GM04503 (cell line): ENCODE measurements at regions not wholly inside any gene's neighbourhood (a gene's known extent, or its start where the extent isn't known, plus 50 kb on each side); places are given as distances from the start of the nearest gene placed in this dataset.

Experiments used
- DNase-seq: peaks from one replicate; pipeline ENCODE4 v3.0.0-alpha.2; 2012; ENCODE audit warnings: low read depth

DNA sequence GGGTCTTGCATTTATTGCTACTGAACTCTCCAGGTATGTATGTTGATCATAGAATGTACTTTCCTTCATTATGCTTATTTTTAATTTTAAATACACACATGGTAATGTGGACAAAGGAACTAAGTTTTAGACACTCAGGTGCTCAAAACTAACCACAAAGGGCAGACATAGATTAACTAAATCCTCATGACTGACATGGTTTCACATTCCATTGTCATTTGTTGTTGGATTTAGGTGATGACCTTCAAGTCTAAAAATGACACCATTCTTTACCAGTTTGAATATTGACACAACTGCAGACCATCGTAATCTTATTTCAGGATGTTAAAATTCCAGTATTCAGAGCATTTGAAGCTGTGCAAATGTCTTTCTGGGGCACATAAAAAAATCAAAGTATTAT lies 128.4 kb downstream of the BBS10 start:
- no peak for DNase-seq

- DNase-seq = no peak
Observed at GRCh38 chr12:76216585-76217472, 131.4 kb downstream of the BBS10 start.

GRCh38 chr12:76208129-76208528 lies 123.6 kb upstream of the NAP1L1 start:
- no peak for DNase-seq

DNA sequence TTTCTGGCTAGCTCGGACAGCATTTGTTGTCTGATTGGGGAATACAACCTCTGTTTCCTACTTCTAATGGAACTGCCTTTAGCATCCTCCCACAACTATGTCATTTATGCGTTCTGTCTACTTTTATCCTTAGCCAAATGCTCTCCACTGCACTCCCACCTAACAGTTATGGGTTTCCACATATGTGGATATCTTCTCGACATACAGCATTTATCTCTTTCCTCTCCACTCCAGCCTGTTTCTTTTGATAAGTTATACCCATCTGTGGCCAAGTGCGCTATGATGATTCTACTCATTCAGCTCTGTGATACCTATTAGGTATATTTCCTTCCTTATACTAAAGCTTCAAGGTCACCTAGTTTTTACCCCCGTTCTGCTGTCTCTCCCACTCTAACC lies 122.2 kb upstream of the NAP1L1 start:
- no peak for DNase-seq

DNA sequence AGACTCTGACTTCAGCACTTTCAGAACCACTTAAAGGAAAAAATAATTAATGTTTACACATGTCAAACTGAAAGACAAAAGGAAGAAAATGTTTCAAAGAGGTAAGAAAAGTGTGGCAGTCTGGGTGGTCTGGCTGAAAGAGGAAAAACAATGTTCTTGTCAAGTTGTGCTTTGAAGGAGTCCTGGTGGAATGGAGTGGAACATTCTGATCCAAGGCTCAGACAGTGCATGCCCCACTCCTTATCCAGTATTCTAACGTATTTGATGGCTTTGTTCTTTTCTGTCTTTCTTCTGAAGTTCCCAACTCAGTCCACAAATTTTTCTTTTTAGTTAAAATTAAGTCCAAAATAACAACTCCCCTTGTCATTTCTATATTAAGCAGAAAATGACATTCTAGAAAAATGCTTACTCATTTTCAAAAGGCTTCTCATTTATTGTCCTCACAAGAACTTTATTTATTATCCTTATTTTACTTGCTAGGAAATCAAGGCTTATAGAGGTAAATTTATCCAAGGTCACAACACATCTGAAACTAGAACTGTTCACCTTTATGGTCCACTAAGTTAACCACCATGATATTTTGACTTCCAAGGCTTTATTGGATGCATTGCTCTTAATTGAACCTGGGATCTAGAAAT lies 121.7 kb upstream of the NAP1L1 start:
- no peak for DNase-seq

- no peak for DNase-seq
Observed at GRCh38 chr12:76202621-76203020, 118.1 kb upstream of the NAP1L1 start.

- DNase-seq = no peak
Observed at GRCh38 chr12:76201758-76202157, 117.3 kb upstream of the NAP1L1 start.

DNA sequence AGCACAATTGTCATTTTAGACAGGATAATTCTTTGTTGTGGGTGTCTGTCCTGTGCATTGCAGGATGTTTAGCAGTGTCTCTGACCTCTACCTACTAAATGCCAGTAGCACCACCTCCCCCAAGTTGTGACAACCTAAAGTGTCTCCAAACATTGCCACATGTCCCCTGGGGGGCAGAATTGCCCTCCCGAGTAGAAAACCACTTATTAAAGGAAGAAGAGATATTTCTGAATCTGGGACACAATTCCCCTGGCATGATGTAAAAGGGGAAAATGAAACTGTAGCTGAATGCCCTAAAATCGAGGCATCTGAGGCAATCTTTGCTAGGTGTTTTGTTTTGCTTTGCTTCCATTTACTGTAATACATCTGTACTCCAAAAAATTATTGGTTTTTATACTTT lies 116.8 kb upstream of the NAP1L1 start:
- DNase-seq = no peak

- no peak for DNase-seq
Observed at GRCh38 chr12:76199808-76200207, 115.3 kb upstream of the NAP1L1 start.

- no peak for DNase-seq
Observed at GRCh38 chr12:76198839-76199238, 114.4 kb upstream of the NAP1L1 start.

- no peak for DNase-seq
Observed at GRCh38 chr12:76197283-76197682, 112.8 kb upstream of the NAP1L1 start.

DNA sequence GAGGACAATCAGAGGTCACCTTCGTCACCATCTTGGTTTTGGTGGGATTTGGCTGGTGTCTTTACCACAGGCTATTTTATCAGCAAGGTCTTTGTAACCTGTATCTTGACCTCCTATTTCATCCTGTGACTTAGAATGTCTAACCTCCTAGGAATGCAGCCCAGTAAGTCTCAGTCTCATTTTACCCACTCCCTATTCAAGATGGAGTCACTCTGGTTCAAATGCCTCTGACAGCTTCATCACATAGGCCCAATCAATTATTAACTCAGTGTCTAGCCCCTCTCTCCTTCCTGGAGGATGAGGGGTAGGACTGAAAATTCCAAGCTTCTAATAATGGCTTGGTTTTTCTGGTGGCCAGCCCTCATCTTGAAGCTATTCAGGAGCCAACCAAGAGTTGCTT lies 111.4 kb upstream of the NAP1L1 start:
- no peak for DNase-seq

- DNase-seq = no peak
Observed at GRCh38 chr12:76194724-76195123, 110.2 kb upstream of the NAP1L1 start.

DNA sequence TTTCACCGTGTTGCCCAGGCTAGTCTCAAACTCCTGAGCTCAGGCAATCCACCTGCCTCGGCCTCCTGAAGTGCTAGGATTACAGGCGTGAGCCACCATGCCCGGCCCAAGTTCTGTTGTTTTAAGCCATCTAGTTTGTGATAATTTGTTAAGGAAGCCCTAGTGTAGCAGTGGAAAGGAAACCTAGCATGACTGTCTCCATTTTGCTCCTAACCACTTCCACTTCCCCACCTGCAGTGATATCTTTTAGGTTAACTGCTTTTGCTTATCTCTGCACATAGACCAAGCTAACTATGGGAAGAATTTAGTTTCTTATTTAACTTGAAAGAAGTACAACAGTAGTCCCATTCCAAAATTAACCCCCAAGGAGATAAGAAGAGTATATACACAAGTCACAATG lies 109.5 kb upstream of the NAP1L1 start:
- no peak for DNase-seq

DNA sequence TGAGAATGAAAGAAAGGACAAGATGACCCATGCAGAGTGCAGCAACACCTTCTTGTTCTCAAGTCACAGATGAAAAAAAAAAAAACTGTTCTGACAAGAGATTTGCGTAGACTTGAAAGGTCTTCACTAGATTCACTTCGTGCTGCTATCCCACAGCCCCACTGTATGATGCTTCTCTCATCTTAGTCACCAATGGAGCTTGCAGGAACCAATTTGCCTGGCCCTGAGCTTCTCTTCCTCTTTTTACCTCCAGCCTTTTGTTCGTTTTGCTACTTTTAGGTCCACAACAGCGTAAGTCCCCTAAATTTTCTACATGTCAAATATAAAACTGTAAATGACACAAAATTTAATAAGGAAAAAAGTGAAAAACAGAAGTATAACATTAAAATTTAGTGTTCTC lies 107.9 kb upstream of the NAP1L1 start:
- no peak for DNase-seq

DNA sequence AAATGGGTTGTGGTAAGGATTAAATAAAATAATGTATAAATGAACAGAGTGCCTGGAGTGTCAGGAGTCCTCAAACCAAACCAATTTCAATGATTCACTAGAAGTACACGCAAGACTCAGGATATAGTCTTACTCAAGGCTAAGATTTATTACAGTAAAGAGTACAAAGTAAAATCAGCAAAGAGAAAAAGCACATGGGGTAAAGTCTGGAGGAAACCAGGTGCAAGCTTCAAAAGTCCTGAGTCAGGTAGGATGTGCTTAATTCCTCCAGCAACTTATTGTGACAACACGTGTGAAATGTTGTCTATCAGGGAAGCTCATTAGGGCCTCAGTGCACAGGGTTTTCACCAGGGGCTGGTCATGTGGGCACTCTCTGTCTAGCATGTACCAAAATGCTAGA lies 105.8 kb upstream of the NAP1L1 start:
- no peak for DNase-seq

GRCh38 chr12:76189851-76190250 lies 105.4 kb upstream of the NAP1L1 start:
- DNase-seq = no peak

DNA sequence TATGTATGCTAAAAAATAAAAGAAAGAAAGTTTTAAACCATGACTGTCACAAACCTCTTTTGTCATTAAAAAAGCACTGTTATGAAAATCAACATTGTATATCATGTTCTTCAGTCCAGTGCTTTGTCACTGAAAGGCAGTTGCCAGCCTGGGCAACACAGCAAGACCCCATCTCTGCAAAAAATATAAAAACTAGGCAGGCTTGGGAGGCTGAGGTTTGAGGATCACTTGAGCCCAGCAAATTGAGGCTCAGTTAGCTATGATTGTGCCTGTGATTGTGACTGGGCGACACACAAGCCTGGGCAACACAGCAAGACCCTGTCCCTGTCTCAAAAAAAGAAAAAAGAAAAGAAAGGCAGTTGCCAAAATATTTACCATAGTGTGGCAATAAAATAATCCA lies 102.7 kb upstream of the NAP1L1 start:
- no peak for DNase-seq

DNA sequence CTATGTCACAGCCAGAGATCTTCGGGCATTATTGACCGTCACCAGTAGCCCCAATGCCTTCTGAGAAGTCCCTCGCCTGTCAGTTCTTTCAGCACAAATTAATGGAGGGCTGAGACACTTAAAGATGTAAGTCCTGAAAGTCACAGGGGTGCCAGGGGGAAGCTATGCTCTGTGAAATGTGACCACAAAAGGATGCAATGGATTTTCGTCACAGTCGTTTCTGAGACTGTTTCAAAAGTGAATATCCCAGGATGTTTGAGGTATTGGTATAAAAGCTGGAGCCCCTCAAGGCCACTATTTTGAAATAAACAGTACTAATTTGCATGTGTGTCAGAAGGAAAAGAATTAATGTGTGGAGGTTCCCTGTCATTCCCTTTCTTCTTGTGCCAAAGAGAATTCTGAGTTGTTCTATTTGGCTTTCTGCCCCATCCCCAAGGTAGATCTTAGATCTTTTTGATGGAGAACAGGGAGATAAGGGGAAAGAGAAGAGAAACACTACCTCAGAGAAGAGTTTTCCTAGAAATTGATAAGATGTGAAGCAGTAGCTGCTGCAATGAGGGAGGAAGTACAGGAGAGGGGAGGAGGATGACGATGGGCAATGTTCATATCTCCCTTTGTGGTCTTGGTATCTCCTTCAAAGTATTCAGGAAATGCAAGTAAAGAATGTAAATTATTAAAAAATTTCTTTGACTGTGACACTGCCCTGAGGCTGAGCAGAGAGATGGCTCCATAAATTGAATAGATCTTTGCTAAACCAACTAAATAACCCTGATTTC lies 101.8 kb upstream of the NAP1L1 start:
- DNase-seq = no peak

GRCh38 chr12:76183459-76184186 lies 99.1 kb upstream of the NAP1L1 start:
- DNase-seq = peak; percentile 88

GRCh38 chr12:76180401-76181277 lies 96.2 kb upstream of the NAP1L1 start:
- DNase-seq = no peak
